ENCODE measurements at regions not wholly inside any gene's neighbourhood (a gene's known extent, or its start where the extent isn't known, plus 50 kb on each side); places are given as distances from the start of the nearest gene placed in this dataset.

GRCh38 chr5:12467799-12468198 is 563.6 kb upstream of the CTNND2 start:
- no peak for DNase-seq

- no peak for DNase-seq
Measured at GRCh38 chr5:12460493-12461261, 556.4 kb upstream of the CTNND2 start.

- no peak for DNase-seq
Measured at GRCh38 chr5:12459326-12459725, 555.1 kb upstream of the CTNND2 start.

GRCh38 chr5:12419075-12419474 is 514.8 kb upstream of the CTNND2 start:
- DNase-seq = no peak

- no peak for DNase-seq
Measured at GRCh38 chr5:12413585-12413984, 509.3 kb upstream of the CTNND2 start.

- DNase-seq = no peak
Measured at GRCh38 chr5:12413075-12413474, 508.8 kb upstream of the CTNND2 start.

GRCh38 chr5:12399868-12400267 is 495.6 kb upstream of the CTNND2 start:
- DNase-seq = no peak

GRCh38 chr5:12392246-12392645 is 488.0 kb upstream of the CTNND2 start:
- no peak for DNase-seq

- DNase-seq = no peak
Measured at GRCh38 chr5:12385095-12385494, 480.8 kb upstream of the CTNND2 start.

- DNase-seq = no peak
Measured at GRCh38 chr5:12384005-12384404, 479.8 kb upstream of the CTNND2 start.

- no peak for DNase-seq
Measured at GRCh38 chr5:12367973-12368372, 463.7 kb upstream of the CTNND2 start.

GRCh38 chr5:12360218-12360617 is 456.0 kb upstream of the CTNND2 start:
- DNase-seq = no peak

- DNase-seq = no peak
Measured at GRCh38 chr5:12358371-12359090, 454.3 kb upstream of the CTNND2 start.

- no peak for DNase-seq
Measured at GRCh38 chr5:12357626-12358025, 453.4 kb upstream of the CTNND2 start.

GRCh38 chr5:12354686-12355085 is 450.4 kb upstream of the CTNND2 start:
- DNase-seq = no peak

- DNase-seq = no peak
Measured at GRCh38 chr5:12343558-12343957, 439.3 kb upstream of the CTNND2 start.

GRCh38 chr5:12335938-12336337 is 431.7 kb upstream of the CTNND2 start:
- no peak for DNase-seq

GRCh38 chr5:12332480-12332879 is 428.2 kb upstream of the CTNND2 start:
- DNase-seq = no peak

GRCh38 chr5:12330993-12331588 is 426.8 kb upstream of the CTNND2 start:
- DNase-seq = no peak

- no peak for DNase-seq
Measured at GRCh38 chr5:12330381-12330780, 426.1 kb upstream of the CTNND2 start.

- DNase-seq = no peak
Measured at GRCh38 chr5:12323637-12324229, 419.5 kb upstream of the CTNND2 start.

GRCh38 chr5:12322042-12322441 is 417.8 kb upstream of the CTNND2 start:
- no peak for DNase-seq

GRCh38 chr5:12320331-12320730 is 416.1 kb upstream of the CTNND2 start:
- peak; percentile 44 for DNase-seq

- DNase-seq = no peak
Measured at GRCh38 chr5:12316812-12317211, 412.6 kb upstream of the CTNND2 start.
